Tibial nerve (tissue), 4 donors: ENCODE measurements at regions not wholly inside any gene's neighbourhood (a gene's known extent, or its start where the extent isn't known, plus 50 kb on each side); places are given as distances from the start of the nearest gene placed in this dataset.

Source experiments
- EP300 ChIP-seq, 2 donors: sonication (generic); formaldehyde crosslinking; IDR thresholded peaks; one replicate each; pipeline ENCODE4 v1.6.1; 2017; ENCODE audit warnings: antibody characterized with exemption in 2 of 2, mild to moderate bottlenecking in 1 of 2
- POLR2A ChIP-seq, 2 donors: fragments of 450-650 bp; IDR thresholded peaks; one replicate each; pipeline ENCODE4 v1.6.1; 2017; ENCODE audit warnings: antibody characterized with exemption in 2 of 2, mild to moderate bottlenecking in 2 of 2, moderate library complexity in 2 of 2
- TF ChIP-seq, protein P1 (sequence below), 5 experiments: fragments of 200-600 bp in 3 of 5; fragments of 450-650 bp in 2 of 5; sonication (generic) in 3 of 5; IDR thresholded peaks; one replicate each; pipeline ENCODE4 v1.5.1; 2016 to 2019; ENCODE audit warnings: antibody characterized with exemption in 5 of 5, mild to moderate bottlenecking in 3 of 5, moderate library complexity in 2 of 5

DNA sequence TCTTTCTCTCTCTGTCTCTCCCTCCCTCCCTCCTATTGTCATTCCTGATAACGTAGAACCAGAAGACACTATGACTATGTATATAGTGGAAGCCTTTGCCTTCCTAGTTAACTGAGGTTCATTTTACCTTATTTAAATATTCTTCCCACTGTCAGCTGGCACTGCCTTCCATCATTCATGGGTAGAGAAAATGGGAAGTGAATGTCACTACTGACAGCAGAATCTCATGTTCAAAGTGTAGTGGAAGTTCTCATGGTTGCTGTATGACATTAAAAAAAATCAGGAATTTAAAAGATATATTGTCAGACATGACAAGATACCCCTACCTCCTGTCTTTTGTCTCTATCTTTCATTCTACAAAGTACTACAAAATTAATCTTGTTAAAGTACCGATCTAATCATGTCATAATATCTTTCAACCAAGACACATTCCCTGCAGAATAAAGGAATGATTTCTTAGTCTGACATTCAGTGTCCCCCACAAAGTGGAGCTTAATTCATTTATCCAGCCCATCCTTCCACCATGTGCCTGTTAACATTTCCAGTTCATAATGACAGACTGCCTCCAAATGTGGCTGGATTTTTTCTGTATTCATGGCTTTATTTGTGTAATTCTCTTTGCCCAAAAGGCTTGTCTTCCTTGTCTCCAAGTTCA is 250.1 kb upstream of the CDH20 start:
- TF ChIP-seq, protein P1, sequence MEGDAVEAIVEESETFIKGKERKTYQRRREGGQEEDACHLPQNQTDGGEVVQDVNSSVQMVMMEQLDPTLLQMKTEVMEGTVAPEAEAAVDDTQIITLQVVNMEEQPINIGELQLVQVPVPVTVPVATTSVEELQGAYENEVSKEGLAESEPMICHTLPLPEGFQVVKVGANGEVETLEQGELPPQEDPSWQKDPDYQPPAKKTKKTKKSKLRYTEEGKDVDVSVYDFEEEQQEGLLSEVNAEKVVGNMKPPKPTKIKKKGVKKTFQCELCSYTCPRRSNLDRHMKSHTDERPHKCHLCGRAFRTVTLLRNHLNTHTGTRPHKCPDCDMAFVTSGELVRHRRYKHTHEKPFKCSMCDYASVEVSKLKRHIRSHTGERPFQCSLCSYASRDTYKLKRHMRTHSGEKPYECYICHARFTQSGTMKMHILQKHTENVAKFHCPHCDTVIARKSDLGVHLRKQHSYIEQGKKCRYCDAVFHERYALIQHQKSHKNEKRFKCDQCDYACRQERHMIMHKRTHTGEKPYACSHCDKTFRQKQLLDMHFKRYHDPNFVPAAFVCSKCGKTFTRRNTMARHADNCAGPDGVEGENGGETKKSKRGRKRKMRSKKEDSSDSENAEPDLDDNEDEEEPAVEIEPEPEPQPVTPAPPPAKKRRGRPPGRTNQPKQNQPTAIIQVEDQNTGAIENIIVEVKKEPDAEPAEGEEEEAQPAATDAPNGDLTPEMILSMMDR (IDR thresholded peaks at IDR 0.05) = no peak
- no peak for TF ChIP-seq POLR2A (IDR thresholded peaks at IDR 0.05)
- no peak for TF ChIP-seq EP300 (IDR thresholded peaks at IDR 0.05)
